GM23338 (cell line): ENCODE measurements at regions not wholly inside any gene's neighbourhood (a gene's known extent, or its start where the extent isn't known, plus 50 kb on each side); places are given as distances from the start of the nearest gene placed in this dataset.

ENCODE experiments used
- ATAC-seq: fragments of 200-7000 bp; cut with Tn5 transposase; 3 replicates; pipeline ENCODE4 v1.9.1; 2020
- DNase-seq: peaks from one replicate; pipeline ENCODE4 v3.0.0-alpha.2; 2015; ENCODE audit warnings: low spot score
- H2AFZ ChIP-seq: fragments of 200-600 bp; sonication (generic); 2 replicates; pipeline ENCODE4 v1.8.0; 2016; ENCODE audit warnings: antibody characterized with exemption, mild to moderate bottlenecking, moderate library complexity
- H3F3A ChIP-seq: fragments of 200-600 bp; sonication (generic); replicated peaks from 2 replicates; pipeline ENCODE4 v1.8.0; 2017; ENCODE audit warnings: antibody characterized with exemption, mixed run types, low read depth
- H3K27ac ChIP-seq: fragments of 200-600 bp; sonication (generic); 2 replicates; pipeline ENCODE4 v1.6.1; 2016; ENCODE audit warnings: low read depth
- H3K27me3 ChIP-seq: fragments of 200-600 bp; sonication (generic); 2 replicates; pipeline ENCODE4 v1.8.0; 2016; ENCODE audit warnings: mild to moderate bottlenecking, mixed run types, moderate library complexity; ENCODE audit not compliant: insufficient read depth
- H3K36me3 ChIP-seq: fragments of 200-600 bp; sonication (generic); 2 replicates; pipeline ENCODE4 v1.8.0; 2016; ENCODE audit warnings: mild to moderate bottlenecking; ENCODE audit not compliant: insufficient read depth
- H3K4me1 ChIP-seq: fragments of 200-600 bp; sonication (generic); 2 replicates; pipeline ENCODE4 v1.8.0; 2016; ENCODE audit warnings: mild to moderate bottlenecking, moderate library complexity; ENCODE audit not compliant: insufficient read depth
- H3K4me2 ChIP-seq: fragments of 200-600 bp; sonication (generic); 2 replicates; pipeline ENCODE4 v1.7.1; 2017; ENCODE audit warnings: mixed run types
- H3K4me3 ChIP-seq: fragments of 200-600 bp; sonication (generic); 2 replicates; pipeline ENCODE4 v1.6.1; 2016; ENCODE audit warnings: mixed run types
- H3K79me2 ChIP-seq: fragments of 200-600 bp; sonication (generic); replicated peaks from 2 replicates; pipeline ENCODE4 v1.8.0; 2017; ENCODE audit warnings: mild to moderate bottlenecking; ENCODE audit not compliant: insufficient read depth
- H3K9me2 ChIP-seq: fragments of 200-600 bp; sonication (generic); 2 replicates; pipeline ENCODE4 v1.8.0; 2017; ENCODE audit not compliant: insufficient read depth
- H4K20me1 ChIP-seq: fragments of 200-600 bp; sonication (generic); replicated peaks from 2 replicates; pipeline ENCODE4 v1.8.0; 2017; ENCODE audit warnings: mild to moderate bottlenecking; ENCODE audit not compliant: insufficient read depth
- H3K27ac Mint-ChIP-seq: 2 replicates; pipeline ENCODE4 v1.8.0; 2020; ENCODE audit warnings: inconsistent platforms, mild to moderate bottlenecking, moderate library complexity, mixed read lengths
- H3K27me3 Mint-ChIP-seq: 3 replicates; pipeline ENCODE4 v1.8.0; 2022; ENCODE audit warnings: low read depth, mild to moderate bottlenecking, moderate library complexity, mixed read lengths, inconsistent platforms; ENCODE audit not compliant: insufficient read depth, poor library complexity
- H3K36me3 Mint-ChIP-seq: 3 replicates; pipeline ENCODE4 v1.8.0; 2021; ENCODE audit warnings: low read depth, mild to moderate bottlenecking, inconsistent platforms, moderate library complexity, mixed read lengths
- H3K4me1 Mint-ChIP-seq: 3 replicates; pipeline ENCODE4 v1.8.0; 2020; ENCODE audit warnings: mild to moderate bottlenecking, inconsistent platforms, mixed read lengths
- H3K4me3 Mint-ChIP-seq: 3 replicates; pipeline ENCODE4 v1.8.0; 2021; ENCODE audit warnings: moderate library complexity, mild to moderate bottlenecking, inconsistent platforms, mixed read lengths
- H3K9me3 Mint-ChIP-seq: 3 replicates; pipeline ENCODE4 v1.8.0; 2020; ENCODE audit warnings: moderate library complexity, mild to moderate bottlenecking, inconsistent platforms, mixed read lengths
- CREB1 ChIP-seq: fragments of 250-450 bp; sonication (Bioruptor Pico); IDR thresholded peaks from 2 replicates; pipeline ENCODE4 v1.5.0; 2020; ENCODE audit warnings: low read depth, mild to moderate bottlenecking, moderate library complexity
- CTCF ChIP-seq, 2 experiments: fragments of 200-600 bp in 1 of 2; sonication (generic) in 1 of 2; conservative IDR thresholded peaks; 2 replicates each; pipeline versions ENCODE4 v1.5.1 to v1.6.1; 2016 to 2017; ENCODE audit warnings: antibody characterized with exemption in 2 of 2, low read depth in 2 of 2, mild to moderate bottlenecking in 2 of 2, moderate library complexity in 1 of 2
- ETS1 ChIP-seq: IDR thresholded peaks from 2 replicates; pipeline ENCODE4 v1.6.1; 2016; ENCODE audit warnings: antibody characterized with exemption
- EZH2 ChIP-seq: fragments of 200-600 bp; sonication (generic); IDR thresholded peaks from one replicate; pipeline ENCODE4 v1.8.0; 2017; ENCODE audit warnings: antibody characterized with exemption, mild to moderate bottlenecking, low read depth; ENCODE audit not compliant: unreplicated experiment
- EZH2phosphoT487 ChIP-seq: fragments of 200-600 bp; sonication (generic); IDR thresholded peaks from one replicate; pipeline ENCODE4 v1.8.1; 2018; ENCODE audit warnings: antibody characterized with exemption; ENCODE audit not compliant: unreplicated experiment
- JUNB ChIP-seq: IDR thresholded peaks from one replicate; pipeline ENCODE4 v1.6.1; 2016; ENCODE audit warnings: antibody characterized with exemption; ENCODE audit not compliant: unreplicated experiment
- NANOG ChIP-seq: IDR thresholded peaks from 2 replicates; pipeline ENCODE4 v1.6.1; 2016; ENCODE audit warnings: antibody characterized with exemption, borderline replicate concordance
- POLR2AphosphoS5 ChIP-seq: IDR thresholded peaks from 2 replicates; pipeline ENCODE4 v1.6.1; 2016; ENCODE audit warnings: antibody characterized with exemption, low read depth
- STAT1 ChIP-seq: IDR thresholded peaks from one replicate; pipeline ENCODE4 v1.6.1; 2016; ENCODE audit warnings: antibody characterized with exemption; ENCODE audit not compliant: unreplicated experiment
- ZNF114 ChIP-seq: fragments of 250-450 bp; sonication (Bioruptor Pico); IDR thresholded peaks from 2 replicates; pipeline ENCODE4 v1.5.0; 2020; ENCODE audit warnings: mild to moderate bottlenecking, moderate library complexity
- ZNF331 ChIP-seq: fragments of 250-450 bp; sonication (Bioruptor Pico); IDR thresholded peaks from 2 replicates; pipeline ENCODE4 v1.5.0; 2020; ENCODE audit warnings: low read depth, mild to moderate bottlenecking, moderate library complexity
- ZNF462 ChIP-seq: fragments of 250-450 bp; sonication (Bioruptor Pico); IDR thresholded peaks from 2 replicates; pipeline ENCODE4 v1.5.0; 2020; ENCODE audit warnings: mild to moderate bottlenecking, moderate library complexity

GRCh38 chr16:64390102-64390501 lies 731.8 kb downstream of the CDH11 start (continued):
- TF ChIP-seq ETS1 (no peak), STAT1 (no peak), POLR2AphosphoS5 (no peak), ZNF114 (CRISPR knock-in tag) (no peak), JUNB (no peak), EZH2 (no peak), CREB1 (CRISPR knock-in tag) (no peak)

- no peak overlapping the region for H3K27ac Mint-ChIP-seq
- DNase-seq (no peak), ATAC-seq (no peak)
- Histone ChIP-seq H2AFZ (no peak overlapping the region), H3K9me2 (no peaks in the 10 kb centered on the region), H3K4me3 (no peak overlapping the region), H3K4me1 (no peaks in the 10 kb centered on the region), H3K36me3 (no peaks in the 10 kb centered on the region), H4K20me1 (no peaks in the 10 kb centered on the region), H3K79me2 (no peaks in the 10 kb centered on the region), H3F3A (no peaks in the 10 kb centered on the region), H3K27ac (no peak overlapping the region), H3K4me2 (no peak overlapping the region), H3K27me3 (no peaks in the 10 kb centered on the region)
- no peaks in the 10 kb centered on the region for H3K4me1 Mint-ChIP-seq
- no peak overlapping the region for H3K4me3 Mint-ChIP-seq
- peaks cover 4% of the 10 kb centered on the region for H3K27me3 Mint-ChIP-seq
- peaks cover 2% of the 10 kb centered on the region; the same call in 1 of the 3 replicates for H3K36me3 Mint-ChIP-seq
- H3K9me3 Mint-ChIP-seq, result peaks cover 9% of the 10 kb centered on the region; the same call in 1 of the 3 replicates
- TF ChIP-seq ZNF331 (CRISPR knock-in tag) (no peak), CREB1 (CRISPR knock-in tag) (no peak), NANOG (no peak), EZH2phosphoT487 (no peak), ETS1 (no peak), STAT1 (no peak), ZNF462 (CRISPR knock-in tag) (no peak), ZNF114 (CRISPR knock-in tag) (no peak), CTCF (conservative IDR thresholded peaks at IDR 0.05; ENCODE audit: low read depth in 2 of 2) (no peak)
Observed at GRCh38 chr16:64384636-64385035, 737.2 kb downstream of the CDH11 start.
